Bronchial epithelial cell (primary cell): ENCODE measurements at regions not wholly inside any gene's neighbourhood (a gene's known extent, or its start where the extent isn't known, plus 50 kb on each side); places are given as distances from the start of the nearest gene placed in this dataset.

Experiments used
- DNase-seq: peaks from one replicate; pipeline ENCODE4 v3.0.0-alpha.2; 2010; ENCODE audit warnings: low read depth
- FAIRE-seq: peaks from 2 replicates; lab custom pipeline; 2011; peaks lifted over from hg19 to GRCh38; lab: Jason Lieb, UNC
- H3K27me3 ChIP-seq: 2 replicates; pipeline ENCODE4 v1.5.1; 2011; ENCODE audit warnings: low read length; ENCODE audit not compliant: control insufficient read depth, insufficient read depth
- H3K36me3 ChIP-seq: 2 replicates; pipeline ENCODE4 v1.5.1; 2011; ENCODE audit warnings: low read length; ENCODE audit not compliant: control insufficient read depth, insufficient read depth
- H3K4me3 ChIP-seq: 2 replicates; pipeline ENCODE4 v1.5.1; 2011; ENCODE audit warnings: mild to moderate bottlenecking, low read depth, low read length, control low read depth
- TF ChIP-seq, protein P1 (sequence below): IDR thresholded peaks from 2 replicates; pipeline ENCODE4 v1.5.1; 2011; ENCODE audit warnings: mild to moderate bottlenecking, moderate library complexity, low read length, control low read depth, inconsistent platforms; ENCODE audit not compliant: insufficient read depth, severe bottlenecking

DNA sequence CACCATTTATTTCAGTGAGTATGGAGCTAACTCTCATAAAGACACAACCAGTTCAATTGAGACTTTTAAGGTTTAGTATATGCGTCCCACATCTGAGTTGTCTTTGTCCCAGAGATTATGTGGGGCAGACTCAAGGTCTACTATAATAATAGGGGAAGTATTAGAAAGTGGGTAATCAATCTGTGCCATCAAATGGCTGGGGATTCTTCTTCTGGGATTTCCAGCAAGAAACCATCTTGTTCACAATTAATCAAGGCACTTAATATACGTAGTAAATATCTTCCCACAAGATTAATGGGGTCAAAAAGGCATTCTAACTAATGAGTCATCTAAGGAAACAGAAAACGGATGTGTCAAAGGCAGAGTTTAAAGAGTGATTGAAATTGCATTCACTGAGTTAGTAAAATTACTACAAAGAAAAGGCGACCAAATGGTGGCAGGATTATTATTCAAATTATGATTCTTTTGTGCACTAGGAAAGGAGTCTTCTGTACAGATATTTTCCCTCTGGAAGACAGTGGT lies 179.8 kb upstream of the REG3G start:
- TF ChIP-seq, protein P1, sequence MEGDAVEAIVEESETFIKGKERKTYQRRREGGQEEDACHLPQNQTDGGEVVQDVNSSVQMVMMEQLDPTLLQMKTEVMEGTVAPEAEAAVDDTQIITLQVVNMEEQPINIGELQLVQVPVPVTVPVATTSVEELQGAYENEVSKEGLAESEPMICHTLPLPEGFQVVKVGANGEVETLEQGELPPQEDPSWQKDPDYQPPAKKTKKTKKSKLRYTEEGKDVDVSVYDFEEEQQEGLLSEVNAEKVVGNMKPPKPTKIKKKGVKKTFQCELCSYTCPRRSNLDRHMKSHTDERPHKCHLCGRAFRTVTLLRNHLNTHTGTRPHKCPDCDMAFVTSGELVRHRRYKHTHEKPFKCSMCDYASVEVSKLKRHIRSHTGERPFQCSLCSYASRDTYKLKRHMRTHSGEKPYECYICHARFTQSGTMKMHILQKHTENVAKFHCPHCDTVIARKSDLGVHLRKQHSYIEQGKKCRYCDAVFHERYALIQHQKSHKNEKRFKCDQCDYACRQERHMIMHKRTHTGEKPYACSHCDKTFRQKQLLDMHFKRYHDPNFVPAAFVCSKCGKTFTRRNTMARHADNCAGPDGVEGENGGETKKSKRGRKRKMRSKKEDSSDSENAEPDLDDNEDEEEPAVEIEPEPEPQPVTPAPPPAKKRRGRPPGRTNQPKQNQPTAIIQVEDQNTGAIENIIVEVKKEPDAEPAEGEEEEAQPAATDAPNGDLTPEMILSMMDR: no peak
- no peak for FAIRE-seq

DNA sequence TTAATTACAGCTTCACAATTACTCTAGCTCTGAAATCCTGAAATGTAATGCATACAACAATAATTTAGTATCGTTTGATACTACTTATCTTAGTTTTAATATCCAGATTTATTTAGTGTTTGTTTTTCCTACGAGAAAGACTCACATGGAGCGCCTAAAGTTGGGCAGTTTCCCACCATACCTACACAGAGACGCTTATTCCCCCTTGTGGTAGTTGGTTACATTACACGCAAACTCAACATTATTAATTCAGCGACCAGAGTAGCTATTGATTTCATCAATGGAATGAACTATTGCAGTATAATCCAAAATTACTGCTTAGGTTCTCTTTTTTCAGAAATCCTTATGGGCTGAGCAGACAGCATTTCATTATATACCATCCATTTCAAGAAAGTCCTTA lies 164.0 kb upstream of the REG3G start:
- FAIRE-seq: no peak
- Histone ChIP-seq H3K4me3 (no peak overlapping the region), H3K27me3 (no peaks in the 10 kb centered on the region), H3K36me3 (no peaks in the 10 kb centered on the region)
- peak; percentile 2 for DNase-seq
- TF ChIP-seq, protein P1: no peak

More for the DNA sequence above, 179.8 kb upstream of the REG3G start:
- no peak for DNase-seq
- Histone ChIP-seq H3K4me3 (no peak overlapping the region), H3K27me3 (no peaks in the 10 kb centered on the region), H3K36me3 (no peaks in the 10 kb centered on the region)

DNA sequence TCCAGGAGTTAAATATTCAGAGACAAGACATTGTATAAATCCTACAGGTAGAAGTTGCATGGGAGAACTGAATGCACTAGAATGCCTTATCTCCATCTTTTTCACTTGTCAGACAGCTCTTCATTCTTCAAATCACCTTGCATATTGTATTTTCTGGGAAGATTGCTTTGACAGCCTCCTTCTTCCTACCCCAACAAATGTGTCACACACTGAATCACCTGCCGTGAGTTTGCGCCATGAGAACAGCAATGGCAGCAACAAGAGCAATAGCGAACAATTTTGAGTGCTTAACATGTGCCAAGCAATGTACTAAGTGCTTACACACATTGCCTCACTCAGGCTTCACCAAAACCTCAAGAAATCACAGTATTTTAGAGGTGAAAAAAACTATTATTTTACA lies 161.3 kb upstream of the REG3G start:
- no peak for FAIRE-seq
- Histone ChIP-seq H3K36me3 (no peaks in the 10 kb centered on the region), H3K4me3 (no peak overlapping the region), H3K27me3 (no peaks in the 10 kb centered on the region)
- TF ChIP-seq, protein P1: no peak
- no peak for DNase-seq

DNA sequence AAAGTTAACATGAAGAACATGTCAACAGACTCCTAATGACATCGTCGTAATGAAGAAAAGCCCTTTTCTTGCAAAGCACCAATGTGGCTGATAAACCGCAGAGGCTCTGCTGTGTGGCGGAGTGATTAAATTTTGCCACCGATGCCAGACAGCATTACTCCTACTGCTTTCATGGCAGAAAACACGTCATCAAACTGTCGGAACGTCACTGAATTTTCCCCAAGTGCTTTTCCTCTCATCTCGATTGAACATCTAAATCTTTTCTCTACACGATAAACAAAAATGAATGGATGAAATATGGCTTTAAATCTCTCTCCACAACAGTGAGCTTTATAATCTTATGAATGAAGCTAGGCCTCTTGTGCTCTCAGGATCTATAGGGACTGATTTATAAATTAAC lies 159.8 kb upstream of the REG3G start:
- FAIRE-seq: no peak
- no peak for DNase-seq
- Histone ChIP-seq H3K4me3 (no peak overlapping the region), H3K36me3 (no peaks in the 10 kb centered on the region), H3K27me3 (no peaks in the 10 kb centered on the region)
- TF ChIP-seq, protein P1: no peak

DNA sequence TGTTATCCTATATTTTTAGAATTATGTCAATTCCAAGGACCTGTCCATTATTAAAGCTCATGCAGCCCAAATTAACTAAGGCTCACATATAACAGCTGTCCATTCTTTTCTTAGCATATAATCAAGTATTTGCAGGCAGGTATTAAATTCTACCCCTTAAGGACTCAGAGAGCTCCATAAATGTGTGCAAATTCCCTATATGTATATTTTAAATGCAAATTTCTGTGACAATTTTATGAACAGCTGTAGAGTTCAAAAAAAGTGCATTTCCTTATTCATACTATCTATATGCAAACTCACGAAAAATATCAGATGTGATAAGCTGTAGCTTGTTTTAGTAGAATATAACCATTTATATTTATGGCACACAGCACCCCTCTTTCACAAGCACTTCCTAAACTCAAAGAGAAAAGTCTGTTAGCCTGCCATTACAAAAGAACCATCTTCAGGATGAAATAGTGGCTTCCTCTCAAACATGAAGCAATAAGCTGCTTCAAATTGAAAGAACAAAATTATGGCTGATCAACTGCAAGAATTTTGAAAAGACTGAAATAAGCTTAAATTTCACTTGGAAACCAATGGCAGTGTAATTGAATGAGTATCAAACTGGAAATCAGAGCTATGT lies 155.0 kb upstream of the REG3G start:
- Histone ChIP-seq H3K4me3 (no peak overlapping the region), H3K36me3 (no peaks in the 10 kb centered on the region), H3K27me3 (no peaks in the 10 kb centered on the region)
- no peak for FAIRE-seq
- no peak for DNase-seq
- TF ChIP-seq, protein P1: no peak

DNA sequence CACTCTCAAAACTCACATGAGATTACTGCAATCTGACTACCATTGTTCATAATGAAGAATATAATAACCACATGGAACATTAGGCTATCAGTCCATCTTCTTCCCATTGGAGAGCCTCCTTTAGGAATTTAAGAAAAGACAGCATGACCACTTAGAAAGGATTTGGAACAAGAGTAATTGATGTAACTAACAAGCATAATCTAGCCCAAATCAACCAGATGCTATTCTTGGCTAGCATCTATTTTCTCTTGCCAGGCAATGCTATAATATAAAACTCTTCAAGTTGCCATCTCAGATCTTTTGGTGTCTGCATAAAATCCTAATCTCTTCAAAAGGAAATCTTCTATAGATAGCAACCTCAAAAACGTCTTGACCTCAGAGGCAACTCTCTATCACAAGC lies 152.0 kb upstream of the REG3G start:
- H3K4me3 ChIP-seq: no peak overlapping the region
- no peak for DNase-seq
- H3K27me3 ChIP-seq: no peaks in the 10 kb centered on the region
- no peak for FAIRE-seq
- TF ChIP-seq, protein P1: no peak
- no peaks in the 10 kb centered on the region for H3K36me3 ChIP-seq
